ENCODE measurements at regions not wholly inside any gene's neighbourhood (a gene's known extent, or its start where the extent isn't known, plus 50 kb on each side); places are given as distances from the start of the nearest gene placed in this dataset.

- no peak for TF ChIP-seq EP300 (IDR thresholded peaks at IDR 0.05; ENCODE audit: borderline replicate concordance)
- no peak for TF ChIP-seq CREB1 (IDR thresholded peaks at IDR 0.05; ENCODE audit: low read depth)
- TF ChIP-seq FOXM1 (IDR thresholded peaks at IDR 0.05; ENCODE audit: borderline replicate concordance, low read depth) = no peak
- TF ChIP-seq REST (IDR thresholded peaks at IDR 0.05; ENCODE audit: low read depth) = no peak
- no peak for TF ChIP-seq TEAD4 (IDR thresholded peaks at IDR 0.05)
- no peak for TF ChIP-seq RAD21 (IDR thresholded peaks at IDR 0.05; ENCODE audit: low read depth)
- TF ChIP-seq TAF1 (IDR thresholded peaks at IDR 0.05; ENCODE audit: low read depth) = no peak
These were observed 52.8 kb upstream of the SV2C start for GRCh38 chr5:76030343-76030742.

GRCh38 chr5:76029739-76030138 is 53.4 kb upstream of the SV2C start:
- TF ChIP-seq ZBTB7A (IDR thresholded peaks at IDR 0.05; ENCODE audit: low read depth) (no peak), YY1 (IDR thresholded peaks at IDR 0.05; ENCODE audit: low read depth) (no peak), CEBPB (IDR thresholded peaks at IDR 0.05) (no peak), EGR1 (IDR thresholded peaks at IDR 0.05) (no peak), TEAD4 (IDR thresholded peaks at IDR 0.05) (no peak)

- TF ChIP-seq USF1 (IDR thresholded peaks at IDR 0.05) (no peak), RAD21 (IDR thresholded peaks at IDR 0.05; ENCODE audit: low read depth) (no peak), CEBPB (IDR thresholded peaks at IDR 0.05) (no peak), CREB1 (IDR thresholded peaks at IDR 0.05; ENCODE audit: low read depth) (no peak), FOXM1 (IDR thresholded peaks at IDR 0.05; ENCODE audit: borderline replicate concordance, low read depth) (no peak), TAF1 (IDR thresholded peaks at IDR 0.05; ENCODE audit: low read depth) (no peak), MAX (IDR thresholded peaks at IDR 0.05) (no peak), TEAD4 (IDR thresholded peaks at IDR 0.05) (no peak), EP300 (IDR thresholded peaks at IDR 0.05; ENCODE audit: borderline replicate concordance) (no peak), REST (IDR thresholded peaks at IDR 0.05; ENCODE audit: low read depth) (no peak), EGR1 (IDR thresholded peaks at IDR 0.05) (no peak), NFIC (IDR thresholded peaks at IDR 0.05) (no peak), TCF12 (IDR thresholded peaks at IDR 0.05; ENCODE audit: low read depth) (no peak), ZBTB7A (IDR thresholded peaks at IDR 0.05; ENCODE audit: low read depth) (no peak), YY1 (IDR thresholded peaks at IDR 0.05; ENCODE audit: low read depth) (no peak)
These were observed 57.4 kb upstream of the SV2C start for GRCh38 chr5:76025790-76026189.

GRCh38 chr5:76025069-76025468 is 58.1 kb upstream of the SV2C start:
- no peak for TF ChIP-seq YY1 (IDR thresholded peaks at IDR 0.05; ENCODE audit: low read depth)

GRCh38 chr5:76022611-76023010 is 60.6 kb upstream of the SV2C start:
- TF ChIP-seq USF1 (IDR thresholded peaks at IDR 0.05) (no peak), MAX (IDR thresholded peaks at IDR 0.05) (no peak), CREB1 (IDR thresholded peaks at IDR 0.05; ENCODE audit: low read depth) (no peak), ZBTB7A (IDR thresholded peaks at IDR 0.05; ENCODE audit: low read depth) (no peak), EP300 (IDR thresholded peaks at IDR 0.05; ENCODE audit: borderline replicate concordance) (no peak), TEAD4 (IDR thresholded peaks at IDR 0.05) (no peak), YY1 (IDR thresholded peaks at IDR 0.05; ENCODE audit: low read depth) (no peak), RAD21 (IDR thresholded peaks at IDR 0.05; ENCODE audit: low read depth) (no peak), REST (IDR thresholded peaks at IDR 0.05; ENCODE audit: low read depth) (no peak), CEBPB (IDR thresholded peaks at IDR 0.05) (no peak), EGR1 (IDR thresholded peaks at IDR 0.05) (no peak), FOXM1 (IDR thresholded peaks at IDR 0.05; ENCODE audit: borderline replicate concordance, low read depth) (no peak), NFIC (IDR thresholded peaks at IDR 0.05) (no peak), TCF12 (IDR thresholded peaks at IDR 0.05; ENCODE audit: low read depth) (no peak), TAF1 (IDR thresholded peaks at IDR 0.05; ENCODE audit: low read depth) (no peak)

Measured in Ishikawa (cell line).